ENCODE measurements at regions not wholly inside any gene's neighbourhood (a gene's known extent, or its start where the extent isn't known, plus 50 kb on each side); places are given as distances from the start of the nearest gene placed in this dataset.

DNA sequence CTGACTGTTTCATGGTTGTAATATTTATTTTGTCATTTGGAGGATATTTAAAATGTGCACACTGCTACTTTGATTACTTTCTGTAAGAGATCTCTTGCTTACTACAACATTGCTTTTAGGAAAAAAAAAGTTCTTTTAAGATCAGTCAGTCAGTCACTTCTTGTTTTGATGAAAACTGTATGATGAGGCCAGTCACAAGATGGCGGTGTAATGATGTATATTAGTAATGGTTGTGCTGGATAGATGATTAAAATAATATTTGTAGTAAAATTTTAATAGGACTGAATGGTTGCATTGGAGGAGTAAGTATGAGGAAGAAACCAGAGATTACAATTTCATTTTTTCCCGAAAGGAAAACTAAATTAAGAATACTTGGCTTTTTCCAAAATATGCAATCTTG lies 2411.1 kb downstream of the PCDH9 start:
- TF ChIP-seq MTA3 (CRISPR knock-in tag; IDR thresholded peaks at IDR 0.05) = no peak
- no peak for TF ChIP-seq ZFX (CRISPR knock-in tag; IDR thresholded peaks at IDR 0.05; ENCODE audit: low read depth)
- no peak for TF ChIP-seq CEBPB (IDR thresholded peaks at IDR 0.05; ENCODE audit: borderline replicate concordance, low read depth, low read length)
- TF ChIP-seq, protein P1, sequence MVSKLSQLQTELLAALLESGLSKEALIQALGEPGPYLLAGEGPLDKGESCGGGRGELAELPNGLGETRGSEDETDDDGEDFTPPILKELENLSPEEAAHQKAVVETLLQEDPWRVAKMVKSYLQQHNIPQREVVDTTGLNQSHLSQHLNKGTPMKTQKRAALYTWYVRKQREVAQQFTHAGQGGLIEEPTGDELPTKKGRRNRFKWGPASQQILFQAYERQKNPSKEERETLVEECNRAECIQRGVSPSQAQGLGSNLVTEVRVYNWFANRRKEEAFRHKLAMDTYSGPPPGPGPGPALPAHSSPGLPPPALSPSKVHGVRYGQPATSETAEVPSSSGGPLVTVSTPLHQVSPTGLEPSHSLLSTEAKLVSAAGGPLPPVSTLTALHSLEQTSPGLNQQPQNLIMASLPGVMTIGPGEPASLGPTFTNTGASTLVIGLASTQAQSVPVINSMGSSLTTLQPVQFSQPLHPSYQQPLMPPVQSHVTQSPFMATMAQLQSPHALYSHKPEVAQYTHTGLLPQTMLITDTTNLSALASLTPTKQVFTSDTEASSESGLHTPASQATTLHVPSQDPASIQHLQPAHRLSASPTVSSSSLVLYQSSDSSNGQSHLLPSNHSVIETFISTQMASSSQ (IDR thresholded peaks at IDR 0.05; ENCODE audit: low read depth) = no peak
- TF ChIP-seq, protein P1 (CRISPR knock-in tag; IDR thresholded peaks at IDR 0.05; ENCODE audit: borderline replicate concordance) = no peak
